Stimulated activated CD4-positive, alpha-beta T cell treated with anti-CD3 and anti-CD28 coated beads, Interleukin-12 subunit alpha, Interleukin-12 subunit beta, amount 100 ng/mL, for 48 hours (primary cell): ENCODE measurements at regions not wholly inside any gene's neighbourhood (a gene's known extent, or its start where the extent isn't known, plus 50 kb on each side); places are given as distances from the start of the nearest gene placed in this dataset.

Source experiments
- DNase-seq, 3 donors: peaks; one replicate each; pipeline ENCODE4 v3.0.0-alpha.2; 2020; ENCODE audit warnings: low read depth in 2 of 3, low spot score in 1 of 3

- DNase-seq, result no peak
These were observed 50.6 kb upstream of the GNAO1 start for GRCh38 chr16:56140645-56141044.

- no peak for DNase-seq
These were observed 54.0 kb upstream of the GNAO1 start for GRCh38 chr16:56137269-56137668.

- no peak for DNase-seq
These were observed 55.0 kb upstream of the GNAO1 start for GRCh38 chr16:56136256-56136655.

GRCh38 chr16:56134790-56135189 is 56.5 kb upstream of the GNAO1 start:
- no peak for DNase-seq

- DNase-seq, result no peak
These were observed 65.4 kb upstream of the GNAO1 start for GRCh38 chr16:56125922-56126321.

GRCh38 chr16:56122251-56122650 is 69.0 kb upstream of the GNAO1 start:
- no peak for DNase-seq

GRCh38 chr16:56121156-56121500 is 70.2 kb upstream of the GNAO1 start:
- no peak for DNase-seq

- DNase-seq, result no peak
These were observed 70.7 kb upstream of the GNAO1 start for GRCh38 chr16:56120447-56121155.

GRCh38 chr16:56119133-56119532 is 72.2 kb upstream of the GNAO1 start:
- no peak for DNase-seq

- no peak for DNase-seq
These were observed 74.7 kb upstream of the GNAO1 start for GRCh38 chr16:56116577-56116964.

GRCh38 chr16:56115817-56116576 is 75.3 kb upstream of the GNAO1 start:
- no peak for DNase-seq

- no peak for DNase-seq
These were observed 78.1 kb upstream of the GNAO1 start for GRCh38 chr16:56113223-56113622.

- DNase-seq, result no peak
These were observed 80.2 kb upstream of the GNAO1 start for GRCh38 chr16:56111100-56111499.

GRCh38 chr16:56109994-56110393 is 81.3 kb upstream of the GNAO1 start:
- DNase-seq, result no peak

GRCh38 chr16:56109205-56109604 is 82.1 kb upstream of the GNAO1 start:
- no peak for DNase-seq

GRCh38 chr16:56108724-56109123 is 82.6 kb upstream of the GNAO1 start:
- no peak for DNase-seq

GRCh38 chr16:56108056-56108471 is 83.2 kb upstream of the GNAO1 start:
- DNase-seq, result no peak

GRCh38 chr16:56106527-56106926 is 84.8 kb upstream of the GNAO1 start:
- no peak for DNase-seq

GRCh38 chr16:56102906-56103305 is 88.4 kb upstream of the GNAO1 start:
- no peak for DNase-seq

- no peak for DNase-seq
These were observed 89.1 kb upstream of the GNAO1 start for GRCh38 chr16:56102183-56102686.

- no peak for DNase-seq
These were observed 89.8 kb upstream of the GNAO1 start for GRCh38 chr16:56101480-56101879.

GRCh38 chr16:56097306-56097705 is 94.0 kb upstream of the GNAO1 start:
- no peak for DNase-seq

GRCh38 chr16:56094231-56094630 is 97.1 kb upstream of the GNAO1 start:
- no peak for DNase-seq
